K562 (cell line): ENCODE measurements at regions not wholly inside any gene's neighbourhood (a gene's known extent, or its start where the extent isn't known, plus 50 kb on each side); places are given as distances from the start of the nearest gene placed in this dataset.

Source experiments
- MLX ChIP-seq, 2 experiments: fragments of 450-650 bp in 1 of 2; sonication (generic) in 1 of 2; formaldehyde crosslinking; conservative IDR thresholded peaks; 2 replicates each; pipeline versions ENCODE4 v1.4.0 to v1.8.1; 2020 to 2022; ENCODE audit warnings: mild to moderate bottlenecking in 1 of 2, missing genetic modification reagents in 1 of 2
- USF1 ChIP-seq: sonication (generic); formaldehyde crosslinking; IDR thresholded peaks from 2 replicates; pipeline ENCODE4 v1.9.0; 2022; ENCODE audit warnings: mild to moderate bottlenecking, missing genetic modification reagents
- ZNF407 ChIP-seq: fragments of 450-650 bp; IDR thresholded peaks from 2 replicates; pipeline ENCODE4 v1.6.1; 2016; ENCODE audit warnings: low read depth

GRCh38 chr13:78913656-78914055 is 254.7 kb upstream of the OBI1 start (continued):
- TF ChIP-seq ZNF407 (no peak), USF1 (CRISPR knock-in tag) (no peak), MLX (CRISPR knock-in tag; conservative IDR thresholded peaks at IDR 0.05) (no peak)
